ENCODE measurements at regions not wholly inside any gene's neighbourhood (a gene's known extent, or its start where the extent isn't known, plus 50 kb on each side); places are given as distances from the start of the nearest gene placed in this dataset.

DNA sequence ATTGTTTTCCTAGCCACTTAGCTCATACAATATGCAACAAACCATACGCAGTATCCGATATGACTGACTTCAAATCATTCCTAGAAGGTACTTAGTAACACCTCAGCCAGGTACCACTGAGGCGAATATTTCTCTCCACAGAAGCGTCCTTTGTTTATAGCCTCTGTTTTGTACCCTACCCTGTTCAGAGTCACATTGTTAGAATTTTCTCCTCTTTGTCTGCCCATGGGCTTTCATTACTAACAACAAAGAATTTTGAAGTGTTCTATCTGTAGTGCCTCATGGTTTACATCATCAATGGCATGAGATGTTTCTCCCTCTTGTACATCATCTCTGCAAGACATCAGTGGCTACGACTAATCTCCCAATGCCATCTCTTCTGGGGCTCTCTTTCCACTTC, 212.4 kb upstream of the GLI3 start:
- no peak for DNase-seq (ENCODE audit: low read depth in 2 of 2)

DNA sequence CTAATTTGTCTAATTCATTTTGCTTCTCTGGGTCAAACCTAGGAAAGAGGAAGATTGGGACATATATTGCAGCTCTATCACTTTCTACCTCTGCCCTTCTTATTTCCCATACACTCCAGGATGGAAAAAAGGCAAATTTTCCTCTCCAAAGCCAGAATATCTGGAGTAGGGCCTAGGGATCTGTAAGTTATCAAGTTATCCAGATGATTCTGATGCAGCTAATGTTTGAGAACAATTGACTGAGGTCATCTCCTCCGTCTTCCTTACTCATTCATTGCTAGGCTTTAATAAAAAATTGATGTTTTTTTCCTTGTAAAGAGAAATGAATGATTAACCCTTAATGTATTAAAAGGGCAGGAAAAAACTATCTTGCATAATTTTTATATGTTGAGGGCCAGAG, 211.9 kb upstream of the GLI3 start:
- no peak for DNase-seq (ENCODE audit: low read depth in 2 of 2)

- DNase-seq (ENCODE audit: low read depth in 2 of 2), result no peak
Observed at GRCh38 chr7:42445691-42446090, 208.7 kb upstream of the GLI3 start.

GRCh38 chr7:42440951-42441350, 203.9 kb upstream of the GLI3 start:
- DNase-seq (ENCODE audit: low read depth in 2 of 2), result no peak

- DNase-seq (ENCODE audit: low read depth in 2 of 2), result no peak
Observed at GRCh38 chr7:42432644-42433043, 195.6 kb upstream of the GLI3 start.

- DNase-seq (ENCODE audit: low read depth in 2 of 2), result no peak
Observed at GRCh38 chr7:42431873-42432272, 194.9 kb upstream of the GLI3 start.

DNA sequence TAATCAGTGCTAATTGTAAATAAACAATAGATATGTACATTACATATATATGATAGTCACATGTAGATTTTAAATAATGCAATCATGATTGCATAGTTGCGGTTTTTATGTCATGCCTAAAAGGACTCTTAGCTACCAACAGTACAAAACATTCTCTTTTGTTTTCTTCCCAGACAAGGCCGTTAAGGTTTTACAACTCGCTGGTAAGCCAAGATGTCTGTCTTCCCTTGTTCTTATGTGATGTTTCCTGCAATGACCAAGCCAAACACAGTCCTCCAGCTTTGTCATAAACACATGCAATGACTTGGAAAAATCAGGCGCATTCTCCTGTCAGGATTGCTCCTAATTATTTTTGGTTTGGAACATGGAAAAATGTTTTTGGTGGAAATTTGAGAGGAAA, 192.3 kb upstream of the GLI3 start:
- no peak for DNase-seq (ENCODE audit: low read depth in 2 of 2)

DNA sequence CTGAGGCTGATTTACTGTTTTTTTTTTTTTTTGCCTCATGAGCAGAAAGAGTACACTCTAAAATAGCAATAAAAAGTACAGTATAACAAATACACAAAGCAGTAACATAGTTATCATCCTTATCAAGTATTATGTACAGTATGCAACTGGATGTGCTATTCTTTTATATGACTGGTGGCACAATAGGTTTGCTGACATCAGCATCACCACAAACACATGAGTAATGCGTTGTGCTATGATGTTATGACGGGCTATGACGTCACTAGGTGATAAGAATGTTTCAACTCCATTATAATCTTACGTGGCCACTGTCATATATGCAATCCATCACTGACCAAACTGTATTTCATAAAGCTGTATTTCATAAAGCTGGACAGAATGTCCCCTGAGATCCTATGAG, 189.2 kb upstream of the GLI3 start:
- no peak for DNase-seq (ENCODE audit: low read depth in 2 of 2)

- DNase-seq (ENCODE audit: low read depth in 2 of 2), result peak in 1 of 2 experiments; percentile 14
Observed at GRCh38 chr7:42414941-42415505, 178.0 kb upstream of the GLI3 start.

- DNase-seq (ENCODE audit: low read depth in 2 of 2), result no peak
Observed at GRCh38 chr7:42414028-42414427, 177.0 kb upstream of the GLI3 start.

GRCh38 chr7:42409296-42409695, 172.3 kb upstream of the GLI3 start:
- DNase-seq (ENCODE audit: low read depth in 2 of 2), result no peak

- no peak for DNase-seq (ENCODE audit: low read depth in 2 of 2)
Observed at GRCh38 chr7:42407833-42408232, 170.8 kb upstream of the GLI3 start.

- DNase-seq (ENCODE audit: low read depth in 2 of 2), result no peak
Observed at GRCh38 chr7:42407021-42407710, 170.2 kb upstream of the GLI3 start.

DNA sequence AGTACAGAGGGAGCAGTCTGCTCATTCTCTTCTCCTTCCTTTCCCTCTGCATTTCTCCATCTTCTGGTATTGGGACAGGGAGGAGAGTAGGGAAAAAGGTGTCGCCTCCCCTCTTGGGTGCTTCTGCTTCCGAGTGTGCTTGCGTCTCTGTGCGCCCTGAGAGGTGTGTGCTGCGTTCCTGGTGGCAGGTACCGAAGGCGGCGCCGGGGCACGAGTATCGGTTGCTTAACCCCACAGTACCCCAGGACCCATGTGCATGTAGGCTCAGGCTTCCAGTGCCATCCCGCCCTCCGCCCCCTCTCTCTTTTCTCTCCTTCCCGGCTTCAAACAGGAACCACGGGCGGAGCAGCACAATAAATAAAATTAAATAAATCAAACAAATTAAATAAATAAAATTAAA, 169.3 kb upstream of the GLI3 start:
- DNase-seq (ENCODE audit: low read depth in 2 of 2), result no peak

DNA sequence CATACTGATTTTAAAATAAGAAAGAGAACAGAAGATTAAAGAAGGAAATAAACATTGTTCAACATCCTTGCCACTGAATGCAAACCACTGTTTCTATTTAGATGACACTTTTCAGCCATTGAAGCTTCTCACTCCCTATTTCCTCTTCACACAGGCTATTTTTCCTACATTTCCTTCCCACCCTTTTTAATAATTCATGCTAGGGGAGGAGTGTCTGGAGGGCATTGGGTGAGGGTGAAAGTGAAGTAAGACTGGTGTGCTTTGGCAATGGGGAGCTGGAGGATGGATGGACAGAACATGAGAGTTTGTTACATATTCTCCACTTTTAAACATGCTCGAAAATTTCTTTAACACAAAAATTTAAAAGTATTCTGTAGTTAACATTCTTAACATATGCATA, 168.8 kb upstream of the GLI3 start:
- DNase-seq (ENCODE audit: low read depth in 2 of 2), result no peak

- no peak for DNase-seq (ENCODE audit: low read depth in 2 of 2)
Observed at GRCh38 chr7:42403831-42404230, 166.8 kb upstream of the GLI3 start.

DNA sequence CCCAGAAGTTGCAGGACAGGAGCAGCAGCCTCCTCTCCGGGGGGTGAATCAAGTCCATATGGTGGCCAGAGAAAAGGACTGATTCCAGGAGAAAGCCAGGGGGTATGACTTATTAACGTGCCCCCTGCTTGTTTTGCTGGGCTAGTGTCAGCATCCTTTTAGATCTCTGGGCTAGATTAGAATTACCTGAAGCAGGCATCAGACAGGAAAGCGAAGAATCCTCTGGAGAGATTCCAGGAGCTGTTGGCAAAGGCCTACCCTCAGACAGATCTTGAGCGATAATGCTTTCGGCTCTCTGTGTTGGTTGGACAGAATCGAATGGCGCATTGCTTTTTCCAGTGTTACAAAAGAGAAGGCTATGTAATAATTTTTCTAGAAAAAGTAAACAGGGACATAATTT, 164.0 kb upstream of the GLI3 start:
- DNase-seq (ENCODE audit: low read depth in 2 of 2), result no peak

DNA sequence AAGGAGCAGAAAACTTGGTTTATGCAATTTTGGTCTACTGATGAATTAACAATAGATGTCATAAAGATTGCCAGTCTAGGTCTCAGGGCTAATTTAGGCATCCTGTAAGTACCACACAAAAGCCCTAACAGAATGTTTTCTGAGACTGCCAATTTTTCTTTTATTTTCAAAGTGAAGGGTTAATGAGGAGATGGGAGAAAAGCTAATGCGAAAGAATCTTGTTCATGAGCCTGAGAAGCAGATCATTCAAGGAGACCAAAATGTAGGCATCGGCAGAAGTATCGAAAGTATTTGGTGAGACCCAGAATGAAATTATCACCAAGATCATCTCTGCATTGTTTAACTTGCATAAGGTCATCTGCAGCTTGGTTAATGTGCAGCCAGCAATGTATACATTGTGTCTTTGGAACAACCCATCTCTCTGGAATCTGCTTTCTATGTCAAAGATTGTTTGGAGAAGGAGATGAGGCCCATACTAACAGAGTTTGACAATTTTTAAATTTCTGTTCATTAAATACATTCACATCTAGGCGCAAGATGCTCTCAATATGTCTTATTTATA, 163.3 kb upstream of the GLI3 start:
- DNase-seq (ENCODE audit: low read depth in 2 of 2), result no peak

DNA sequence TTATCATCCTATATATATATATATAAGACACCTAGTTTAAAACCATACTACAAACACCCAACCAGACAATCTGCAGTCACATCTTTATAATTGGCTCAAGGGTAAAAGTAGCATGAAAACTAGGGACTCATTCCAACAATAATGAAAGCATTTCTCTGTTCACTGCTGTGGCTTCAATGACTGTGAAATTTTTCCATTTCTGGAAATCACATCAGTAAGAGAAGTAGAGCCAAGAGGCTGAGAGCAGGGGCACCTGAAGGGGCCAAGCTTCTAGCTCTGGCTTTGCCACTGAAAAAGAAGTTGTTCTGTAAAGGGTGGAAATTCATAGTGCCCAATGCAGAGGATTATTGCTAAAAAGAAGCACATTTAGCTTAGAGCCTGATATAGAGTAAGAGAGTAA, 158.6 kb upstream of the GLI3 start:
- DNase-seq (ENCODE audit: low read depth in 2 of 2), result no peak

- DNase-seq (ENCODE audit: low read depth in 2 of 2), result no peak
Observed at GRCh38 chr7:42392826-42393225, 155.8 kb upstream of the GLI3 start.

DNA sequence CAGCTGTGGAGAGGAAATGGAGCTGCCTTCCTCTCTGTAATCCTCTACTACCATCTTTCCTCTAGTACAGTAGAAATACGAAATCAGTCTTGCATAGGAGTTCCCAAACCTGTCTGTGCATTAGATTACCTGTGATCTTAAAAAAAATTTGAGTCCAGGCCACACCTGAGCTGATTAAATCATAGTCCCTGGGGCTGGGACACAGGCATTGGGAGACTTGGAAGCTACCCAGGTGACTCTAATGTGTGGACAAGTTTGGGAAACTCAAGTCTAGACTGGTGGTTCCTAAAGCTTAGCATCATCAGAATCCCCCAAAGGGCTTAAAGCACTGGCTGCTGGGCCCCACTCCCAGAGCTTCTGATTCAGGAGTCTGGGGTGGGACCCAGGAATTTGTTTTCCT, 152.7 kb upstream of the GLI3 start:
- DNase-seq (ENCODE audit: low read depth in 2 of 2), result no peak

DNA sequence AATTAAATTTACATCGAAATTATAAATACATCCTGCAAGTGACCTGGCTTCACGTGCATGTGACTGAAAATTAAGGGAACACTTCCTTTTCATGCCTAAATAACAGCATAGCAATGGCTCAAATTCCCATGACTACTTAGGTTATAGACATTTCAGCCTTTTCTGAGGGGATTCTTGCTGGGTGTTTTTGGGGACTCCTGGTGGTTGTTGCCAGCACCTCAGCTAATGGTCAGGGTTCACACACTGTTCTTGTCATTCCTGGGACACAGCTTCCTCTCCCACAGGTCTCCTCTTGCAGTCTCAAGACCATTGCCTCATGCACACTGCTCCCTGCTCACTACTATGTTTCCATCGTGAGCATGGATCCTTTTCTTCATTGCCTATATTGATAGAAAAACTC, 148.9 kb upstream of the GLI3 start:
- no peak for DNase-seq (ENCODE audit: low read depth in 2 of 2)

- no peak for DNase-seq (ENCODE audit: low read depth in 2 of 2)
Observed at GRCh38 chr7:42381161-42381560, 144.2 kb upstream of the GLI3 start.

GRCh38 chr7:42380401-42380800, 143.4 kb upstream of the GLI3 start:
- peak; percentile 69 to 78 for DNase-seq (ENCODE audit: low read depth in 2 of 2)

Measured in fibroblast of skin of left biceps (primary cell).